B cell (primary cell): ENCODE measurements at regions not wholly inside any gene's neighbourhood (a gene's known extent, or its start where the extent isn't known, plus 50 kb on each side); places are given as distances from the start of the nearest gene placed in this dataset.

Experiments used
- ATAC-seq: fragments of 200-7000 bp; cut with Tn5 transposase; one replicate; pipeline ENCODE4 v1.10.0; 2021; ENCODE audit warnings: low read depth, mild to moderate bottlenecking, moderate number of reproducible peaks, moderate library complexity
- CTCF ChIA-PET: fragments of 350-600 bp; sonication (Branson Sonifier 250); formaldehyde crosslinking; loops from one replicate; lab custom pipeline; 2021; ENCODE audit warnings: antibody characterized with exemption, inconsistent platforms; lab: Charles Lee
- POLR2A ChIA-PET: fragments of 350-600 bp; sonication (Branson Sonifier 250); formaldehyde crosslinking; loops from one replicate; lab custom pipeline; 2021; ENCODE audit warnings: antibody characterized with exemption; lab: Charles Lee
- DNase-seq: peaks from one replicate; pipeline ENCODE4 v3.0.0; 2013
- H2AFZ ChIP-seq: 2 replicates; pipeline ENCODE4 v1.6.1; 2012; ENCODE audit warnings: mild to moderate bottlenecking, low read depth, low read length; ENCODE audit not compliant: insufficient read depth, poor library complexity, severe bottlenecking
- H3K27ac ChIP-seq, 2 donors: 1 replicate in 1 of 2; 2 replicates in 1 of 2; pipeline ENCODE4 v1.5.1; 2012 to 2013; ENCODE audit warnings: low read length in 2 of 2, mild to moderate bottlenecking in 2 of 2, moderate library complexity in 1 of 2
- H3K27me3 ChIP-seq, 4 experiments: fragments of 200-600 bp in 1 of 4; sonication (generic) in 1 of 4; replicated peaks in 1 of 4; 1 replicate in 2 of 4; 2 replicates in 2 of 4; pipeline versions ENCODE4 v1.6.1 to v1.7.0; 2013 to 2016; ENCODE audit warnings: low read length in 3 of 4, mild to moderate bottlenecking in 2 of 4, mixed read lengths in 1 of 4, moderate library complexity in 1 of 4; ENCODE audit not compliant: insufficient read depth in 4 of 4, control insufficient read depth in 3 of 4; ENCODE audit errors: control extremely low read depth in 1 of 4
- H3K36me3 ChIP-seq, 2 experiments: replicated peaks in 1 of 2; 1 replicate in 1 of 2; 2 replicates in 1 of 2; pipeline versions ENCODE4 v1.6.1 to v1.7.1; 2013; ENCODE audit warnings: low read length in 1 of 2; ENCODE audit not compliant: insufficient read depth in 2 of 2, control insufficient read depth in 1 of 2; ENCODE audit errors: control extremely low read depth in 1 of 2, extremely low read depth in 1 of 2
- H3K4me1 ChIP-seq, 2 donors: fragments of 200-600 bp in 1 of 2; sonication (generic) in 1 of 2; 1 replicate in 1 of 2; 2 replicates in 1 of 2; pipeline versions ENCODE4 v1.5.1 to v1.6.1; 2013 to 2017; ENCODE audit warnings: low read length in 2 of 2; ENCODE audit not compliant: control insufficient read depth in 2 of 2, insufficient read depth in 2 of 2
- H3K4me2 ChIP-seq: replicated peaks from 2 replicates; pipeline ENCODE3; 2012; ENCODE audit warnings: mild to moderate bottlenecking, low read depth, low read length; ENCODE audit not compliant: poor library complexity, severe bottlenecking
- H3K4me3 ChIP-seq, 5 experiments: fragments of 200-600 bp in 1 of 5; sonication (generic) in 1 of 5; 1 replicate in 3 of 5; 2 replicates in 2 of 5; pipeline versions ENCODE4 v1.5.1 to v1.7.0; 2011 to 2016; ENCODE audit warnings: low read length in 4 of 5, mild to moderate bottlenecking in 4 of 5, low read depth in 2 of 5, control low read depth in 1 of 5, moderate library complexity in 1 of 5; ENCODE audit not compliant: insufficient read depth in 1 of 5; ENCODE audit errors: control extremely low read depth in 1 of 5, extremely low read depth in 1 of 5
- H3K79me2 ChIP-seq: fragments of 200-600 bp; sonication (generic); one replicate; pipeline ENCODE4 v1.6.0; 2016; ENCODE audit warnings: low read length; ENCODE audit not compliant: control insufficient read depth, insufficient read depth
- H3K9ac ChIP-seq: fragments of 200-600 bp; sonication (generic); 2 replicates; pipeline ENCODE4 v1.6.1; 2017; ENCODE audit warnings: mild to moderate bottlenecking, low read length, moderate library complexity
- H3K9me3 ChIP-seq, 3 donors: one replicate each; pipeline versions ENCODE4 v1.6.1 to v1.7.1; 2013; ENCODE audit warnings: low read length in 2 of 3; ENCODE audit not compliant: control insufficient read depth in 2 of 3, insufficient read depth in 1 of 3; ENCODE audit errors: control extremely low read depth in 1 of 3
- H4K20me1 ChIP-seq: 2 replicates; pipeline ENCODE4 v1.6.0; 2012; ENCODE audit warnings: mild to moderate bottlenecking, low read length; ENCODE audit not compliant: insufficient read depth, control insufficient read depth, poor library complexity, severe bottlenecking
- H3K27ac Mint-ChIP-seq: one replicate; pipeline ENCODE4 v1.8.0; 2021; ENCODE audit warnings: mixed read lengths
- H3K27me3 Mint-ChIP-seq: one replicate; pipeline ENCODE4 v1.8.0; 2021; ENCODE audit warnings: mixed read lengths
- H3K4me1 Mint-ChIP-seq: one replicate; pipeline ENCODE4 v1.8.0; 2021; ENCODE audit warnings: mixed read lengths
- H3K4me3 Mint-ChIP-seq: one replicate; pipeline ENCODE4 v1.8.0; 2021; ENCODE audit warnings: mixed read lengths
- H3K9me3 Mint-ChIP-seq: one replicate; pipeline ENCODE4 v1.8.0; 2022; ENCODE audit warnings: mixed read lengths; ENCODE audit not compliant: insufficient read depth
- EZH2 ChIP-seq: IDR thresholded peaks from 2 replicates; pipeline ENCODE4 v1.6.1; 2012; ENCODE audit warnings: borderline replicate concordance, low read depth, mild to moderate bottlenecking, moderate library complexity, low read length; ENCODE audit not compliant: insufficient read depth, poor library complexity, severe bottlenecking
- WGBS: methylation state at CpG from one replicate; pipeline ENCODE4 v1.1.5; 2013; ENCODE audit warnings: missing lambda C conversion rate; ENCODE audit not compliant: insufficient coverage; 5-methylcytosine and 5-hydroxymethylcytosine counted together
- intact Hi-C: fragments of 100-400 bp; cut with micrococcal nuclease; formaldehyde crosslinking; loops from one replicate; pipeline ENCODE4 v1.10.0; 2022
- TF ChIP-seq, protein P1 (sequence below): fragments of 200-600 bp; IDR thresholded peaks from one replicate; pipeline ENCODE4 v1.8.0; 2022; ENCODE audit warnings: antibody characterized with exemption, mild to moderate bottlenecking

GRCh38 chr9:90331826-90332575 is 310.6 kb downstream of the DIRAS2 start:
- H3K4me1 ChIP-seq = no peaks in the 10 kb centered on the region
- ChIA-PET CTCF (no interaction called here), POLR2A (no interaction called here)
- no peak overlapping the region for H2AFZ ChIP-seq
- H3K4me1 Mint-ChIP-seq = no peaks in the 10 kb centered on the region
- no peaks in the 10 kb centered on the region for H3K79me2 ChIP-seq
- no peaks in the 10 kb centered on the region for H3K9me3 ChIP-seq
- no peaks in the 10 kb centered on the region for H4K20me1 ChIP-seq
- no peak overlapping the region for H3K27ac ChIP-seq
- H3K9me3 Mint-ChIP-seq = no peaks in the 10 kb centered on the region
- H3K36me3 ChIP-seq = no peaks in the 10 kb centered on the region
- H3K27me3 ChIP-seq = peaks cover 0 to 16% (median 2%) of the 10 kb centered on the region in 4 experiments
- peaks cover 45% of the 10 kb centered on the region for H3K27me3 Mint-ChIP-seq
- ATAC-seq (no peak), DNase-seq (no peak)
- no peak overlapping the region for H3K27ac Mint-ChIP-seq
- no peak overlapping the region for H3K4me2 ChIP-seq
- intact Hi-C loops = no loop called here
- no peak overlapping the region for H3K9ac ChIP-seq
- WGBS = no CpG with 5 or more reads among the region's 8 CpGs
- no peak for TF ChIP-seq EZH2
- TF ChIP-seq, protein P1, sequence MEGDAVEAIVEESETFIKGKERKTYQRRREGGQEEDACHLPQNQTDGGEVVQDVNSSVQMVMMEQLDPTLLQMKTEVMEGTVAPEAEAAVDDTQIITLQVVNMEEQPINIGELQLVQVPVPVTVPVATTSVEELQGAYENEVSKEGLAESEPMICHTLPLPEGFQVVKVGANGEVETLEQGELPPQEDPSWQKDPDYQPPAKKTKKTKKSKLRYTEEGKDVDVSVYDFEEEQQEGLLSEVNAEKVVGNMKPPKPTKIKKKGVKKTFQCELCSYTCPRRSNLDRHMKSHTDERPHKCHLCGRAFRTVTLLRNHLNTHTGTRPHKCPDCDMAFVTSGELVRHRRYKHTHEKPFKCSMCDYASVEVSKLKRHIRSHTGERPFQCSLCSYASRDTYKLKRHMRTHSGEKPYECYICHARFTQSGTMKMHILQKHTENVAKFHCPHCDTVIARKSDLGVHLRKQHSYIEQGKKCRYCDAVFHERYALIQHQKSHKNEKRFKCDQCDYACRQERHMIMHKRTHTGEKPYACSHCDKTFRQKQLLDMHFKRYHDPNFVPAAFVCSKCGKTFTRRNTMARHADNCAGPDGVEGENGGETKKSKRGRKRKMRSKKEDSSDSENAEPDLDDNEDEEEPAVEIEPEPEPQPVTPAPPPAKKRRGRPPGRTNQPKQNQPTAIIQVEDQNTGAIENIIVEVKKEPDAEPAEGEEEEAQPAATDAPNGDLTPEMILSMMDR = no peak
- H3K4me3 ChIP-seq = no peak overlapping the region
- H3K4me3 Mint-ChIP-seq = no peak overlapping the region

DNA sequence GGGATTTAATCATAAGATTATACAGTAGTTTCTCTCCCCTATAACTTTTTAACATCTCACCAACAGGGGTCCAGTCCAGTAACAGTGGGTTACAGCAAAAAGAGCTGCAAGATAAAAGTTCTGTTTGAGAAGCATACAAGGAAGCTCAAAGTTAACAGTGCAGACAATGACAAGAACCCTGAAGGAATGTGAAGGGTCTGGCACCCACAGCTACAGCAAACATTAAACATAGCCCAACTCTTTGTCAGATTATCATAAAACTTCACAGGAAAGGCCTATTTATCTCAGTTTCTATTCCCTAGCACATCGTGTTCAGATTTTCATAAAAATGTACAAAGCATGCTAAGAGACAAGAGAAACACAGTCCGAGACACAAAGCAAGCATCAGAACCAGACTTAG is 309.4 kb downstream of the DIRAS2 start:
- no peaks in the 10 kb centered on the region for H4K20me1 ChIP-seq
- H2AFZ ChIP-seq = no peak overlapping the region
- H3K79me2 ChIP-seq = no peaks in the 10 kb centered on the region
- H3K4me2 ChIP-seq = no peak overlapping the region
- H3K4me1 Mint-ChIP-seq = no peaks in the 10 kb centered on the region
- ATAC-seq (no peak), DNase-seq (no peak)
- no peak overlapping the region for H3K4me3 ChIP-seq
- ChIA-PET CTCF (no interaction called here), POLR2A (no interaction called here)
- H3K27ac Mint-ChIP-seq = no peak overlapping the region
- TF ChIP-seq EZH2 = no peak
- peaks cover 0 to 16% (median 2%) of the 10 kb centered on the region in 4 experiments for H3K27me3 ChIP-seq
- no peaks in the 10 kb centered on the region for H3K9me3 ChIP-seq
- intact Hi-C loops = no loop called here
- peaks cover 39% of the 10 kb centered on the region for H3K27me3 Mint-ChIP-seq
- no peaks in the 10 kb centered on the region for H3K9me3 Mint-ChIP-seq
- H3K4me1 ChIP-seq = no peaks in the 10 kb centered on the region
- H3K27ac ChIP-seq = no peak overlapping the region
- no CpG with 5 or more reads among the region's 2 CpGs for WGBS
- H3K36me3 ChIP-seq = no peaks in the 10 kb centered on the region
- H3K4me3 Mint-ChIP-seq = no peak overlapping the region
- no peak overlapping the region for H3K9ac ChIP-seq
